ENCODE measurements at regions not wholly inside any gene's neighbourhood (a gene's known extent, or its start where the extent isn't known, plus 50 kb on each side); places are given as distances from the start of the nearest gene placed in this dataset.
A peak's percentile ranks its signal among the peaks of the same experiment; 100 is the strongest.

- no CpG with 5 or more reads among the region's 4 CpGs for WGBS (ENCODE audit: extremely low coverage, insufficient read length, low lambda C conversion rate)
- Histone ChIP-seq H4K91ac (ENCODE audit: insufficient read length, low read depth, low read length) (no peak overlapping the region), H3K9me3 (ENCODE audit: control insufficient read depth, low read depth, low read length) (no peaks in the 10 kb centered on the region), H3K27ac (ENCODE audit: insufficient read length, low read depth, low read length) (no peak overlapping the region), H2BK12ac (ENCODE audit: insufficient read length, low read depth, low read length) (no peak overlapping the region), H2BK20ac (ENCODE audit: low read depth, low read length, poor library complexity, severe bottlenecking) (no peak overlapping the region), H2BK15ac (ENCODE audit: low read depth, low read length) (no peak overlapping the region), H3K9ac (ENCODE audit: extremely low read depth, insufficient read length, low read length) (no peak overlapping the region), H3K79me2 (ENCODE audit: insufficient read depth, low read length) (no peaks in the 10 kb centered on the region), H3K4ac (ENCODE audit: low read depth, low read length) (no peak overlapping the region), H3K18ac (ENCODE audit: insufficient read length, low read depth, low read length) (no peak overlapping the region), H3K23me2 (ENCODE audit: insufficient read length, low read depth, low read length, poor library complexity, severe bottlenecking) (no peaks in the 10 kb centered on the region), H4K8ac (replicated peaks; ENCODE audit: insufficient read length, low read depth, low read length) (no peak overlapping the region), H2BK120ac (ENCODE audit: low read depth, low read length, poor library complexity, severe bottlenecking) (no peak overlapping the region), H3K4me2 (ENCODE audit: insufficient read depth, insufficient read length, low read length) (no peak overlapping the region), H3K14ac (ENCODE audit: insufficient read depth, low read length) (no peak overlapping the region), H3K79me1 (ENCODE audit: insufficient read depth, low read depth, low read length, poor library complexity, severe bottlenecking) (no peaks in the 10 kb centered on the region), H2AFZ (ENCODE audit: low read length) (no peak overlapping the region), H4K5ac (ENCODE audit: insufficient read length, low read depth, low read length) (no peak overlapping the region), H3K4me1 (ENCODE audit: insufficient read depth, low read length) (peaks cover 2% of the 10 kb centered on the region; the same call in 1 of the 2 replicates), H4K20me1 (ENCODE audit: control insufficient read depth, insufficient read depth, insufficient read length) (no peaks in the 10 kb centered on the region), H2BK5ac (ENCODE audit: insufficient read length, low read length) (no peak overlapping the region), H2AK5ac (ENCODE audit: insufficient read length, low read length) (no peak overlapping the region), H3K56ac (ENCODE audit: insufficient read length, low read depth, low read length) (no peak overlapping the region), H3K23ac (ENCODE audit: insufficient read length, low read depth, low read length) (no peak overlapping the region), H3T11ph (ENCODE audit: low read length) (no peak overlapping the region), H3K27me3 (ENCODE audit: insufficient read depth, low read length) (no peaks in the 10 kb centered on the region)
- H3K27ac Mint-ChIP-seq = peak overlapping the region in 1 of 3 experiments; percentile 70; a peak in 2 of 7 replicates
- no peaks in the 10 kb centered on the region for H3K9me3 Mint-ChIP-seq
- no peak for DNase-seq
- H3K36me3 Mint-ChIP-seq (ENCODE audit: insufficient read depth in 1 of 3, low read depth in 3 of 3) = no peaks in the 10 kb centered on the region
- no peak overlapping the region for H3K4me3 Mint-ChIP-seq
- no peak for TF ChIP-seq CTCF (conservative IDR thresholded peaks at IDR 0.05)
- H3K4me1 Mint-ChIP-seq = peaks cover 9 to 16% of the 10 kb centered on the region in 2 experiments
- peaks cover 12% of the 10 kb centered on the region for H3K27me3 Mint-ChIP-seq (ENCODE audit: low read depth)
Measured at GRCh38 chr2:30073523-30073922, 73.3 kb upstream of the YPEL5 start.
